Right lobe of liver (tissue), 6 donors: ENCODE measurements at regions not wholly inside any gene's neighbourhood (a gene's known extent, or its start where the extent isn't known, plus 50 kb on each side); places are given as distances from the start of the nearest gene placed in this dataset.
"Not testable (repeated sequence)": the region's sequence is repeated elsewhere in the genome, so short reads cannot be mapped to it uniquely, and the experiment has no call there.

ENCODE experiments used
- ATAC-seq, 4 donors: fragments of 200-7000 bp; cut with Tn5 transposase; one replicate each; pipeline ENCODE4 v1.9.1; 2020; ENCODE audit warnings: mild to moderate bottlenecking in 4 of 4, moderate library complexity in 4 of 4
- DNase-seq, 3 donors: peaks; one replicate each; pipeline ENCODE4 v3.0.0-alpha.2; 2020
- H3K27ac ChIP-seq, 3 donors: fragments of 200-600 bp; one replicate each; pipeline ENCODE4 v1.8.0; 2022
- H3K27me3 ChIP-seq, 2 donors: fragments of 200-600 bp; one replicate each; pipeline ENCODE4 v1.8.0; 2022
- H3K36me3 ChIP-seq, 4 donors: fragments of 200-600 bp; sonication (generic) in 1 of 4; one replicate each; pipeline versions ENCODE4 v1.5.1 to v1.8.0; 2017 to 2022; ENCODE audit warnings: control low read depth in 1 of 4
- H3K4me1 ChIP-seq, 4 donors: fragments of 200-600 bp; sonication (generic) in 1 of 4; one replicate each; pipeline versions ENCODE4 v1.5.1 to v1.8.0; 2017 to 2022; ENCODE audit warnings: control low read depth in 1 of 4
- H3K4me3 ChIP-seq, 3 donors: fragments of 200-600 bp; one replicate each; pipeline ENCODE4 v1.8.0; 2022
- H3K9me3 ChIP-seq, 4 donors: fragments of 200-600 bp; sonication (generic) in 1 of 4; one replicate each; pipeline versions ENCODE4 v1.5.1 to v1.8.0; 2017 to 2022; ENCODE audit warnings: control low read depth in 1 of 4
- CTCF ChIP-seq, 4 donors: fragments of 200-600 bp in 3 of 4; fragments of 450-650 bp in 1 of 4; IDR thresholded peaks; one replicate each; pipeline versions ENCODE4 v1.5.1 to v1.8.0; 2016 to 2022; ENCODE audit warnings: antibody characterized with exemption in 4 of 4, mild to moderate bottlenecking in 2 of 4
- POLR2A ChIP-seq: fragments of 450-650 bp; IDR thresholded peaks from one replicate; pipeline ENCODE4 v1.6.1; 2017; ENCODE audit warnings: antibody characterized with exemption, mild to moderate bottlenecking
- WGBS: methylation state at CpG from one replicate; pipeline ENCODE4 v1.1.6; 2018; ENCODE audit warnings: low coverage, low lambda C conversion rate; ENCODE audit not compliant: insufficient coverage; ENCODE audit errors: missing lambda C conversion rate; 5-methylcytosine and 5-hydroxymethylcytosine counted together
- intact Hi-C, 2 donors: fragments of 100-400 bp; cut with DNase I; formaldehyde crosslinking; loops; one replicate each; pipeline versions ENCODE4 v1.11.2 to v1.14.1; 2022
- donor health status: DM: no; HTN: yes; CAD: no.
- donor health status: DM: no; HTN: no; CAD: no.
- donor health status: DM: no; HTN: no; CAD: no.
- donor health status: DM: no; HTN: yes; CAD: no.
- donor health status: DM: no; HTN: yes; CAD: no.

GRCh38 chr2:138424436-138425140, 77.0 kb upstream of the SPOPL start:
- 91% methylated on average over 4 of the region's 4 CpGs for WGBS
- H3K4me3 ChIP-seq = no peak overlapping the region
- no peak for DNase-seq
- peaks cover 3 to 50% (median 16%) of the 10 kb centered on the region in 4 donors for H3K4me1 ChIP-seq
- no peaks in the 10 kb centered on the region for H3K36me3 ChIP-seq
- no peak for ATAC-seq
- intact Hi-C loops = no loop called here
- no peaks in the 10 kb centered on the region for H3K27me3 ChIP-seq
- TF ChIP-seq POLR2A = no peak
- TF ChIP-seq CTCF (IDR thresholded peaks at IDR 0.05) = no peak
- peak overlapping the region in 2 of 3 donors; percentile 39 to 57 for H3K27ac ChIP-seq
- peaks cover 0 to 2% (median 0%) of the 10 kb centered on the region in 4 donors for H3K9me3 ChIP-seq

- ATAC-seq = not testable (repeated sequence)
- WGBS = 100% methylated on average over 4 of the region's 5 CpGs
Observed at GRCh38 chr2:138426116-138426515, 75.5 kb upstream of the SPOPL start.

GRCh38 chr2:138428710-138429440, 72.7 kb upstream of the SPOPL start:
- TF ChIP-seq POLR2A (no peak), CTCF (IDR thresholded peaks at IDR 0.05) (no peak)
- ATAC-seq = peak in 3 of 4 donors; percentile 50 to 75 (median 54)
- DNase-seq = no peak
- 62% methylated on average over 4 of the region's 4 CpGs for WGBS
- intact Hi-C loops = no loop called here
- H3K27ac ChIP-seq = no peak overlapping the region
- H3K27me3 ChIP-seq = no peaks in the 10 kb centered on the region
- no peak overlapping the region for H3K4me3 ChIP-seq
- peaks cover 0 to 2% (median 0%) of the 10 kb centered on the region in 4 donors for H3K9me3 ChIP-seq
- no peaks in the 10 kb centered on the region for H3K36me3 ChIP-seq
- H3K4me1 ChIP-seq = peaks cover 0 to 17% (median 2%) of the 10 kb centered on the region in 4 donors

More at GRCh38 chr2:138426116-138426515, 75.5 kb upstream of the SPOPL start:
- H3K27ac ChIP-seq, DNase-seq, H3K27me3 ChIP-seq, H3K36me3 ChIP-seq, intact Hi-C loops, H3K4me3 ChIP-seq, H3K9me3 ChIP-seq: not testable (repeated sequence)
- peaks cover 3 to 43% (median 15%) of the 10 kb centered on the region in 4 donors for H3K4me1 ChIP-seq

GRCh38 chr2:138430181-138430580, 71.4 kb upstream of the SPOPL start:
- TF ChIP-seq POLR2A (no peak), CTCF (IDR thresholded peaks at IDR 0.05) (no peak)
- no peak for DNase-seq
- H3K36me3 ChIP-seq = no peaks in the 10 kb centered on the region
- 41% methylated on average over 3 of the region's 3 CpGs for WGBS
- no peak for ATAC-seq
- H3K4me3 ChIP-seq = no peak overlapping the region
- H3K27me3 ChIP-seq = no peaks in the 10 kb centered on the region
- H3K4me1 ChIP-seq = peaks cover 0 to 21% (median 2%) of the 10 kb centered on the region in 4 donors
- intact Hi-C loops = no loop called here
- peaks cover 0 to 2% (median 0%) of the 10 kb centered on the region in 4 donors for H3K9me3 ChIP-seq
- H3K27ac ChIP-seq = no peak overlapping the region

GRCh38 chr2:138432971-138433370, 68.6 kb upstream of the SPOPL start:
- peaks cover 0 to 2% (median 0%) of the 10 kb centered on the region in 4 donors for H3K9me3 ChIP-seq
- H3K27me3 ChIP-seq = no peaks in the 10 kb centered on the region
- no peak for ATAC-seq
- no peak for TF ChIP-seq POLR2A
- DNase-seq = no peak
- H3K27ac ChIP-seq = no peak overlapping the region
- no peak overlapping the region for H3K4me3 ChIP-seq
- intact Hi-C loops = no loop called here
- 52% methylated on average over 2 of the region's 2 CpGs for WGBS
- H3K36me3 ChIP-seq = no peaks in the 10 kb centered on the region
- H3K4me1 ChIP-seq = peaks cover 0 to 39% (median 4%) of the 10 kb centered on the region in 4 donors
